ENCODE measurements at regions not wholly inside any gene's neighbourhood (a gene's known extent, or its start where the extent isn't known, plus 50 kb on each side); places are given as distances from the start of the nearest gene placed in this dataset.

GRCh38 chr2:180125245-180125962, 118.3 kb upstream of the CWC22 start:
- TF ChIP-seq, protein P1, sequence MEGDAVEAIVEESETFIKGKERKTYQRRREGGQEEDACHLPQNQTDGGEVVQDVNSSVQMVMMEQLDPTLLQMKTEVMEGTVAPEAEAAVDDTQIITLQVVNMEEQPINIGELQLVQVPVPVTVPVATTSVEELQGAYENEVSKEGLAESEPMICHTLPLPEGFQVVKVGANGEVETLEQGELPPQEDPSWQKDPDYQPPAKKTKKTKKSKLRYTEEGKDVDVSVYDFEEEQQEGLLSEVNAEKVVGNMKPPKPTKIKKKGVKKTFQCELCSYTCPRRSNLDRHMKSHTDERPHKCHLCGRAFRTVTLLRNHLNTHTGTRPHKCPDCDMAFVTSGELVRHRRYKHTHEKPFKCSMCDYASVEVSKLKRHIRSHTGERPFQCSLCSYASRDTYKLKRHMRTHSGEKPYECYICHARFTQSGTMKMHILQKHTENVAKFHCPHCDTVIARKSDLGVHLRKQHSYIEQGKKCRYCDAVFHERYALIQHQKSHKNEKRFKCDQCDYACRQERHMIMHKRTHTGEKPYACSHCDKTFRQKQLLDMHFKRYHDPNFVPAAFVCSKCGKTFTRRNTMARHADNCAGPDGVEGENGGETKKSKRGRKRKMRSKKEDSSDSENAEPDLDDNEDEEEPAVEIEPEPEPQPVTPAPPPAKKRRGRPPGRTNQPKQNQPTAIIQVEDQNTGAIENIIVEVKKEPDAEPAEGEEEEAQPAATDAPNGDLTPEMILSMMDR (conservative IDR thresholded peaks at IDR 0.05) = peak; percentile 81
- no peak for TF ChIP-seq ZFX (IDR thresholded peaks at IDR 0.05)

Measured in C4-2B (cell line).